DMS53 treated with DMSO at 0.1 percent for 48 hours (cell line): ENCODE measurements at regions not wholly inside any gene's neighbourhood (a gene's known extent, or its start where the extent isn't known, plus 50 kb on each side); places are given as distances from the start of the nearest gene placed in this dataset.

Experiments used
- DNase-seq: peaks from one replicate; lab custom pipeline; 2025; ENCODE audit not compliant: unreplicated experiment; lab: John Stamatoyannopoulos, UW

- no peak for DNase-seq
Measured at GRCh38 chr9:115362101-115362500, 244.1 kb upstream of the TNC start.

GRCh38 chr9:115362640-115363039 is 244.7 kb upstream of the TNC start:
- DNase-seq: no peak

GRCh38 chr9:115364991-115365390 is 247.0 kb upstream of the TNC start:
- no peak for DNase-seq

GRCh38 chr9:115367321-115367720 is 249.4 kb upstream of the TNC start:
- DNase-seq: no peak

- DNase-seq: no peak
Measured at GRCh38 chr9:115367780-115368525, 250.0 kb upstream of the TNC start.

GRCh38 chr9:115369322-115369957 is 251.5 kb upstream of the TNC start:
- no peak for DNase-seq

GRCh38 chr9:115373000-115373709 is 255.2 kb upstream of the TNC start:
- DNase-seq: peak; percentile 50

- DNase-seq: no peak
Measured at GRCh38 chr9:115373710-115374045, 255.7 kb upstream of the TNC start.

- no peak for DNase-seq
Measured at GRCh38 chr9:115374724-115375268, 256.8 kb upstream of the TNC start.

- DNase-seq: no peak
Measured at GRCh38 chr9:115378241-115378640, 260.3 kb upstream of the TNC start.

GRCh38 chr9:115378758-115379157 is 260.8 kb upstream of the TNC start:
- DNase-seq: no peak

- no peak for DNase-seq
Measured at GRCh38 chr9:115379719-115380118, 261.8 kb upstream of the TNC start.

GRCh38 chr9:115382865-115383264 is 264.9 kb upstream of the TNC start:
- no peak for DNase-seq

- DNase-seq: no peak
Measured at GRCh38 chr9:115385383-115386122, 267.6 kb upstream of the TNC start.

- DNase-seq: no peak
Measured at GRCh38 chr9:115386963-115387770, 269.2 kb upstream of the TNC start.

GRCh38 chr9:115391168-115391825 is 273.3 kb upstream of the TNC start:
- no peak for DNase-seq

- no peak for DNase-seq
Measured at GRCh38 chr9:115393976-115394775, 276.2 kb upstream of the TNC start.

- DNase-seq: peak; percentile 30
Measured at GRCh38 chr9:115395511-115396021, 277.6 kb upstream of the TNC start.

- no peak for DNase-seq
Measured at GRCh38 chr9:115396071-115396529, 278.1 kb upstream of the TNC start.
